Tibial nerve (tissue), 4 donors: ENCODE measurements at regions not wholly inside any gene's neighbourhood (a gene's known extent, or its start where the extent isn't known, plus 50 kb on each side); places are given as distances from the start of the nearest gene placed in this dataset.

ENCODE experiments used
- EP300 ChIP-seq, 2 donors: sonication (generic); formaldehyde crosslinking; IDR thresholded peaks; one replicate each; pipeline ENCODE4 v1.6.1; 2017; ENCODE audit warnings: antibody characterized with exemption in 2 of 2, mild to moderate bottlenecking in 1 of 2
- POLR2A ChIP-seq, 2 donors: fragments of 450-650 bp; IDR thresholded peaks; one replicate each; pipeline ENCODE4 v1.6.1; 2017; ENCODE audit warnings: antibody characterized with exemption in 2 of 2, mild to moderate bottlenecking in 2 of 2, moderate library complexity in 2 of 2
- TF ChIP-seq, protein P1 (sequence below), 5 experiments: fragments of 200-600 bp in 3 of 5; fragments of 450-650 bp in 2 of 5; sonication (generic) in 3 of 5; IDR thresholded peaks; one replicate each; pipeline ENCODE4 v1.5.1; 2016 to 2019; ENCODE audit warnings: antibody characterized with exemption in 5 of 5, mild to moderate bottlenecking in 3 of 5, moderate library complexity in 2 of 5

- TF ChIP-seq, protein P1, sequence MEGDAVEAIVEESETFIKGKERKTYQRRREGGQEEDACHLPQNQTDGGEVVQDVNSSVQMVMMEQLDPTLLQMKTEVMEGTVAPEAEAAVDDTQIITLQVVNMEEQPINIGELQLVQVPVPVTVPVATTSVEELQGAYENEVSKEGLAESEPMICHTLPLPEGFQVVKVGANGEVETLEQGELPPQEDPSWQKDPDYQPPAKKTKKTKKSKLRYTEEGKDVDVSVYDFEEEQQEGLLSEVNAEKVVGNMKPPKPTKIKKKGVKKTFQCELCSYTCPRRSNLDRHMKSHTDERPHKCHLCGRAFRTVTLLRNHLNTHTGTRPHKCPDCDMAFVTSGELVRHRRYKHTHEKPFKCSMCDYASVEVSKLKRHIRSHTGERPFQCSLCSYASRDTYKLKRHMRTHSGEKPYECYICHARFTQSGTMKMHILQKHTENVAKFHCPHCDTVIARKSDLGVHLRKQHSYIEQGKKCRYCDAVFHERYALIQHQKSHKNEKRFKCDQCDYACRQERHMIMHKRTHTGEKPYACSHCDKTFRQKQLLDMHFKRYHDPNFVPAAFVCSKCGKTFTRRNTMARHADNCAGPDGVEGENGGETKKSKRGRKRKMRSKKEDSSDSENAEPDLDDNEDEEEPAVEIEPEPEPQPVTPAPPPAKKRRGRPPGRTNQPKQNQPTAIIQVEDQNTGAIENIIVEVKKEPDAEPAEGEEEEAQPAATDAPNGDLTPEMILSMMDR (IDR thresholded peaks at IDR 0.05): no peak
- TF ChIP-seq POLR2A (IDR thresholded peaks at IDR 0.05) (no peak), EP300 (IDR thresholded peaks at IDR 0.05) (no peak)
These were observed 262.4 kb upstream of the KIF2A start for GRCh38 chr5:62043289-62044280.
